Large intestine (tissue), 3 donors: ENCODE measurements at regions not wholly inside any gene's neighbourhood (a gene's known extent, or its start where the extent isn't known, plus 50 kb on each side); places are given as distances from the start of the nearest gene placed in this dataset.

ENCODE experiments used
- DNase-seq, 2 donors: peaks; one replicate each; pipeline versions ENCODE4 v3.0.0 to v3.0.0-alpha.2; 2013
- H3K27ac ChIP-seq: one replicate; pipeline ENCODE4 v1.5.1; 2013; ENCODE audit warnings: low read length
- H3K27me3 ChIP-seq: 2 replicates; pipeline ENCODE4 v1.6.1; 2013; ENCODE audit warnings: low read length; ENCODE audit not compliant: control insufficient read depth, insufficient read depth
- H3K36me3 ChIP-seq: 2 replicates; pipeline ENCODE4 v1.6.1; 2013; ENCODE audit warnings: low read length; ENCODE audit not compliant: control insufficient read depth, insufficient read depth
- H3K4me1 ChIP-seq: one replicate; pipeline ENCODE4 v1.6.1; 2013; ENCODE audit warnings: low read length; ENCODE audit not compliant: control insufficient read depth, insufficient read depth
- H3K4me3 ChIP-seq: one replicate; pipeline ENCODE4 v1.5.1; 2013; ENCODE audit warnings: low read length
- H3K9me3 ChIP-seq: one replicate; pipeline ENCODE4 v1.6.1; 2013; ENCODE audit warnings: mild to moderate bottlenecking, low read depth, low read length, moderate library complexity; ENCODE audit not compliant: control insufficient read depth
- WGBS: methylation state at CpG from one replicate; pipeline ENCODE4 v1.1.5; 2013; ENCODE audit warnings: low lambda C conversion rate; ENCODE audit not compliant: insufficient coverage; 5-methylcytosine and 5-hydroxymethylcytosine counted together

GRCh38 chr11:127109796-127110480 is 109.4 kb upstream of the KIRREL3 start:
- no peak for DNase-seq
- peaks cover 3% of the 10 kb centered on the region for H3K27me3 ChIP-seq
- 75% methylated on average over 2 of the region's 5 CpGs for WGBS
- H3K4me3 ChIP-seq: no peak overlapping the region
- H3K36me3 ChIP-seq: no peaks in the 10 kb centered on the region
- H3K4me1 ChIP-seq: peaks cover 6% of the 10 kb centered on the region
- H3K9me3 ChIP-seq: no peaks in the 10 kb centered on the region
- H3K27ac ChIP-seq: no peak overlapping the region

DNA sequence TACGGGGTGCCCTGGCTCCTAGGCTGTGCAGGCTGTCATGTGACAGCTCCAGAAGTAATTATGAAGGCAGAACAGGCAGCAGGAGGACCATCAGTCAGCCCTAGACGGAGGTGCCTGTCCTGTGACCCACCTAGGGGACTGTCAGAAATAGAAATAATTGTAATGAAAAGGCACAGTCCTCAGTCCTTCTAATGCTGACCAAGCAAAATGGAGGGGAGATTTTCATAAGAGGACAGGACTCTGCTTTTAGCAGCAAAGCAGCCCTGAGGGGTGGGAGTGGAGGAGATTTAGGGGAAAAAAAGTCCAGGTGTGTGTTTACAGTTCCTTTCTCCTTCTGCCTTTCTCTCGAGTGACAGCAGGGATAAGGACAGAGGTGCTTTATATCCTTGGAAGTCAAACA is 108.3 kb upstream of the KIRREL3 start:
- Histone ChIP-seq H3K27ac (no peak overlapping the region), H3K4me3 (no peak overlapping the region), H3K36me3 (no peaks in the 10 kb centered on the region), H3K9me3 (no peaks in the 10 kb centered on the region), H3K27me3 (peaks cover 3% of the 10 kb centered on the region), H3K4me1 (peaks cover 6% of the 10 kb centered on the region)
- no CpG with 5 or more reads among the region's 3 CpGs for WGBS
- DNase-seq: no peak

DNA sequence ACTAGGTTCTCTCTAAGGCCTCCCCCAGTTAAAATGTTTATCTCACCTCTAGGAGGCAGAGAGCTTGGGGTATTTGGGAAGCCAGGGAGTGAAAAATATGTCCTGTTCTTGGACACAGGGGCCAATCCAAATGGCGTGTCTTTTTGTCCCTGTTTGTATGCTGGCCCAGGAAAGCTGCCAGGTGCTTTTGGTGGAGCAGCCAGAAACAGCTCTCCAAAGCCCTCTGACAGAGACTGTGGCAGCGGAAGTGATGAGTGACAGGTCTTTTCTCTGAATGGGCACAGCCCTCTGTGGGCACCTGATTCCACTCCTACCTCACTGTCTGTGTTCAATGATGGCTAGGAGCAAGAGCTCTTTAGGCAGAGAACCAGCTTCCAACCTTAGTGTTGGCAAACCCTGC is 106.4 kb upstream of the KIRREL3 start:
- H3K36me3 ChIP-seq: no peaks in the 10 kb centered on the region
- no peak for DNase-seq
- peaks cover 6% of the 10 kb centered on the region for H3K4me1 ChIP-seq
- H3K9me3 ChIP-seq: no peaks in the 10 kb centered on the region
- H3K27ac ChIP-seq: no peak overlapping the region
- no peaks in the 10 kb centered on the region for H3K27me3 ChIP-seq
- WGBS: no CpG with 5 or more reads among the region's 2 CpGs
- no peak overlapping the region for H3K4me3 ChIP-seq

DNA sequence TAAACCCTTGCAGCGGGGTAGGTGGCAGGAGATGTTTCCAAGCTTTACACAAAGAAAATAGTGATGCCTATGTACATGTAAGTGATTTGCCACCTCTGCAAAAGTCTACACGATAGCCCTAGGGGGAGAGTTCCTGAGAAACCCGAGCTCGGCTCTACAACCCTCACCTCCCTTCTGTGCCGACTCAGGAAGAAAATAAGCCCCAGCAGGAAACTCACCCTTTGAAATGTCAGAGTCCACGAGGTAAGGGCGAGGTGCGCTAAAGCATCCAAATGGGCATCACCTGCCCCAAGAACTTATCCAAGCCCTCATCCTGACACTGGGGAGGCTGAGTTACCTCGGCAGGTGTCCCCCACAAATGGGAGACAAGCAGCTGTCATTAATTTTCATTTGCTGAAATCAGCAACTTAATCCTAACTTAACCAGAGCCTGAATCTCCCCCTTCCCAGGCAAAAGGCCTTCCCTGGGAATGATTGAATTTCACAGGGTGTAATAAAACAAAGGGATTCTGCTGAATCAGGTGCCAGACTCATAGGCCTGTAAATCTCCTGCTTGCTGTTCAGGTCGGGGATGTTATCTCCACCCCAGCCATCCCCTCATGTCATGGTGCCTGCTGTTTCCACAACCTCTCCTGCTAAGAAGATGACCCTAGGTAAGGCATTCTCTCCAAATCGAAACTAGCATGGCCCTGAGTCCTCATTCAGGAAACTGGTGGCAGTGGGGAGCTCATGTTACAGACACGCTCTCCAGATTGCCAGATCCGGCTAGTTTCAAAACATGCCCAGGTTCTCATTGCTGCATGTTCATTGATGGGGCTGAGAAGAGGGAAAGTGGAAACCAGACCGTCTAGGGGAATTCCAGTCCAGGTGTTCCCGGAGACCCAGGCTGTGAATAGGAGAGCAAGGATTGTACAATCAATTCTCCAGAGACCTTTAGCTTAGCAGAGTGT is 105.3 kb upstream of the KIRREL3 start:
- DNase-seq: peak; percentile 20 to 62
- Histone ChIP-seq H3K4me3 (no peak overlapping the region), H3K4me1 (peaks cover 4% of the 10 kb centered on the region), H3K27me3 (no peaks in the 10 kb centered on the region), H3K9me3 (no peaks in the 10 kb centered on the region), H3K36me3 (no peaks in the 10 kb centered on the region), H3K27ac (no peak overlapping the region)
- 40% methylated on average over 1 of the region's 15 CpGs for WGBS

DNA sequence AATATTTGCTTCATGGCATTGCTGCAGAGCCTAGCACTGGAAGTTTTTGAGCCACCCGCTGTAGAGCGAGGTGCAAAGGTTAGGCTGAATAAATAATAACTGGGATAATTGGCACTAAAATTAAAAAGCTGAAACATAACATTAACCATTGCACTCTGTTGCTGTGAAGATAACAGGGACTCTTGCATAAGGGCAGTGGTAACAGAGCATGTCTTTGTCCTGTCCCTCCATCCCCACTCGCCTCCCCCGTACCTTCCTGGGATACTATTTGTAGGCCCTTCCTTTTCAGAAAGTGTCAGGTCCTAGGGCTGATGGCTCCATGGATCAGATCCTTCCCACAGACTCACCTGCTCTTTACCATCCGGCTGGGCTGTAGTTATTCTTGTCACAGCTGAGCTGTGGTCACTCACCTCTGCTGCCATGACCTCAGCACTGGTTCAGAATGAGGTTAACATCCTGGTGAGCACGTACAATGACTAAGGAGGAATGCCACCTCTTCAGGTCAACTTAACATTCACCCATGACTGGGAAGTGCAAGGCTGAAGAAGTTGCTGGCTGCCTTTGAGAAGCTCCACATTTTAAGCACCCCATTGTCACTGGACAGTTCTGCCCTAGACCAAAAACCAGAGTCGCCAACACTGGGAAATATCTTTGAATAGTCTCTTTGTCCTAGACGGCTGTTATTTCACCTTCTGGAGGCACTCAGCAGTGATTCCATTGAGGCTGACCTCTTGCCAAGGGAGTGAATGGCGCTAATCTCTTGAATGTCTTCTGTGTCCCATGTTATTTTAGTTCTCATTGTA is 103.2 kb upstream of the KIRREL3 start:
- no peaks in the 10 kb centered on the region for H3K27me3 ChIP-seq
- WGBS: 49% methylated on average over 3 of the region's 9 CpGs
- no peaks in the 10 kb centered on the region for H3K36me3 ChIP-seq
- H3K4me3 ChIP-seq: no peak overlapping the region
- no peak for DNase-seq
- H3K9me3 ChIP-seq: no peaks in the 10 kb centered on the region
- H3K4me1 ChIP-seq: no peaks in the 10 kb centered on the region
- H3K27ac ChIP-seq: no peak overlapping the region

GRCh38 chr11:127098684-127099083 is 98.1 kb upstream of the KIRREL3 start:
- Histone ChIP-seq H3K36me3 (no peaks in the 10 kb centered on the region), H3K4me3 (no peak overlapping the region), H3K4me1 (no peaks in the 10 kb centered on the region), H3K27me3 (no peaks in the 10 kb centered on the region), H3K9me3 (peaks cover 2% of the 10 kb centered on the region), H3K27ac (no peak overlapping the region)
- WGBS: no CpG with 5 or more reads among the region's 1 CpG
- no peak for DNase-seq

- 0% methylated on average over 1 of the region's 2 CpGs for WGBS
- DNase-seq: no peak
- no peaks in the 10 kb centered on the region for H3K9me3 ChIP-seq
These were observed 80.2 kb upstream of the KIRREL3 start for GRCh38 chr11:127080735-127081134.

GRCh38 chr11:127075758-127076157 is 75.2 kb upstream of the KIRREL3 start:
- no peak for DNase-seq
- no CpG with 5 or more reads among the region's 4 CpGs for WGBS
- no peak overlapping the region for H3K27ac ChIP-seq

More at GRCh38 chr11:127080735-127081134, 80.2 kb upstream of the KIRREL3 start:
- Histone ChIP-seq H3K36me3 (no peaks in the 10 kb centered on the region), H3K4me3 (no peak overlapping the region), H3K27ac (no peak overlapping the region), H3K27me3 (no peaks in the 10 kb centered on the region), H3K4me1 (no peaks in the 10 kb centered on the region)

GRCh38 chr11:127074151-127074761 is 73.7 kb upstream of the KIRREL3 start:
- DNase-seq: peak; percentile 48 to 60
- 89% methylated on average over 3 of the region's 7 CpGs for WGBS
- no peaks in the 10 kb centered on the region for H3K4me1 ChIP-seq
- no peak overlapping the region for H3K4me3 ChIP-seq
- H3K36me3 ChIP-seq: no peaks in the 10 kb centered on the region
- H3K9me3 ChIP-seq: no peaks in the 10 kb centered on the region
- H3K27me3 ChIP-seq: peaks cover 5% of the 10 kb centered on the region
- H3K27ac ChIP-seq: no peak overlapping the region

More at GRCh38 chr11:127075758-127076157, 75.2 kb upstream of the KIRREL3 start:
- H3K4me3 ChIP-seq: no peak overlapping the region
- no peaks in the 10 kb centered on the region for H3K4me1 ChIP-seq
- no peaks in the 10 kb centered on the region for H3K36me3 ChIP-seq
- no peaks in the 10 kb centered on the region for H3K9me3 ChIP-seq
- H3K27me3 ChIP-seq: peaks cover 5% of the 10 kb centered on the region

- Histone ChIP-seq H3K9me3 (no peaks in the 10 kb centered on the region), H3K27ac (no peak overlapping the region), H3K4me3 (no peak overlapping the region), H3K27me3 (peaks cover 5% of the 10 kb centered on the region), H3K4me1 (no peaks in the 10 kb centered on the region), H3K36me3 (no peaks in the 10 kb centered on the region)
- WGBS: no CpG with 5 or more reads among the region's 4 CpGs
- DNase-seq: no peak
These were observed 73.1 kb upstream of the KIRREL3 start for GRCh38 chr11:127073621-127074020.
